GM20431 (cell line): ENCODE measurements at regions not wholly inside any gene's neighbourhood (a gene's known extent, or its start where the extent isn't known, plus 50 kb on each side); places are given as distances from the start of the nearest gene placed in this dataset.

Experiments used
- in situ Hi-C: fragments of 300-500 bp; cut with MseI, MboI; formaldehyde crosslinking; loops from one replicate; pipeline ENCODE4 v1.15.0; 2020; ENCODE audit warnings: low sequenced_read_pairs; ENCODE audit not compliant: unreplicated experiment

DNA sequence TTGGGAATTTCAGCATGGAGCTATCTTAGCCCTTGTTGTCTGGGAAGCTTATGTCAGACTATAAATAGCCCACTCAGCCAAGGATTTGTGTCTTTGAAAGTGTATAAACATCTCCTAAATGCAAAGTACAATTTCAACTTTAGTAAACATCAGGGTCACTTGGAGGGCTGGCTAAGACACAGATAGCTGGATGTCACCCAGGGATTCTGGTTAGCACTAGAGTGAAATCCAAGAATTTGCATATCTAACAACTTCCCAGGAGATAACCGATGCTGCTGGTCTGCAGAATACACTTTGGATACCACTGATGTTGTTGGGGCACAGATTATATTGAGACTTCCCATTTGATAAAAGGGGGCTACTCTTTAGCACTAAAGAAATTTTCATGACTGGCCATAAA lies 130.9 kb downstream of the PAX1 start:
- in situ Hi-C loops, result no loop called here

DNA sequence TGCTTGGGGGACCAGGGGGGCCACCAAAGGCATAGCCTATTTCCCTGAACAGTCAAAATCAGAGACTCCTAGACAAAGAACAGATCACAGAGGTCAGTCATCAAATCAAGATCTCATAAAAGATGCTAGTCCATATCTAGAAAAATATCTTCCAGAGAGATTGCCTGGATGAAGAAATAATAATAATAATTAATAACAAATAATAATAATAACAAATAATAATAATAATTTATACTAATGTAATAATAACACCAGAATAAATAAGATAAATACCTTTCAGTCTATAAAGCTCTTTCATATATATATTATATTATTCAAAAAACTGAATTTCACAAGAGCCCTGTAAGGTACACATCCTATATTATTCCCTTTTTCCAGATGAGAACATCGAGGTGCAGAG lies 129.6 kb downstream of the PAX1 start:
- in situ Hi-C loops, result no loop called here

DNA sequence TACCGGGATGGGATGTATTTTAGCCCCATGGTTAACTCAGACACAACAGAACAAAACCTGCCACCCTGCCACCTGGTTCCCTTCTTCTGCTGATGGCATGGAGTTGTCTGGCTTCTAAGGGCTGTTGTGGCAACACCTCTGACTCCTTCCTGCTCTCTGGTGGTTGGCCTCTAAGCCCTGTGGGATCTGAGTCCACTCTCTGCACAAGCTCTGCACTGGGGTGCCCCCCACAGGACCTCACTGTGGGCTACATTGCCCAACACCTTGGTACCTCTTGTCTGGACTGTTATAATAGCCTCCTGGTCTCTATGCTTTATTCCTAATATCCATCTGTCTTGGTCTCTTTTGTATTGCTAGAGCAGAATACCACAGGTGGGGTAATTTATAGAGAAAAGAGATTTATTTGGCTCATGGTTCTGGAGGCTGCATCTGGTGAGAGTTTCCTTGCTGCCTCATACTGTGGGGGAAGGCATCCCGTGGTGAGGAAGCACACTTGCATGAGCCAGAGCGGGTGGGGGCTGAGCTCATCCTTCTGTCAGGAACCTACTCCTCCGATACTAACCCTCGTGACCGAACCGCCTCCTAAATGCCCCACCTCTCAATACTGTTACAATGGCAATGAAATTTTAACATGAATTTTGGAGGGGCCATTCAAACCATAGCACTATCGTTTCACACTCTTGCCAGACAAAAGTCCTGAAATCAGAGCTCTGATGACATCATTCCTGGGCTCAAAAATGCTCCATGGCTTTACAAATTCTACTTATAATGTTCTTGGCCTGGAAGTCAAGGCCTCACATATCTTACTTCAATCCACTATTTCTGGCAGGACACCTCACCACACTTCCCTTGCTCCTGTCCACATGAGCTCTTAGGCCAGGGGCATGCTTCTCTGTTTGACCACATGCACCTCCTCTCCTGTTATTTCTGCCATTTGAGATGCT lies 127.2 kb downstream of the PAX1 start:
- in situ Hi-C loops, result no loop called here

DNA sequence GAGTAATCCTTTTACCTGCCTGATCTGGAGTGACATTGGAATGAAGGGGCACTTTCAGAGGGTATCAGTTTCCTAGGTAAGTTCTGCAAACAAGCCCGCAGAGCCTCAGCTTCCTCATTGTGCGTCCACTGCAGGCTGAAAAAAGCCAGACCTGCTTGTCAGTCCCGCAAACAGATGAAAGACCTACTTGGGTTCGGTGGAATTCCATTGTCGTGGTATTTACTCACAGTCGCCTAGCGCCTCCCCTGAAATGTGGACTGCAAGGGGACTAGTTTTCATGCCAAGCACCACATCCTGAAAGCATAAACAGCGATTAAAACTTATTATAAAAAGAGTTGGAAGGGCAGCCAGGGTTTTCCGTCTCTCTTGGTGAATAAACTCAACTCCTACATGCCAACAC lies 121.5 kb downstream of the PAX1 start:
- in situ Hi-C loops, result no loop called here

DNA sequence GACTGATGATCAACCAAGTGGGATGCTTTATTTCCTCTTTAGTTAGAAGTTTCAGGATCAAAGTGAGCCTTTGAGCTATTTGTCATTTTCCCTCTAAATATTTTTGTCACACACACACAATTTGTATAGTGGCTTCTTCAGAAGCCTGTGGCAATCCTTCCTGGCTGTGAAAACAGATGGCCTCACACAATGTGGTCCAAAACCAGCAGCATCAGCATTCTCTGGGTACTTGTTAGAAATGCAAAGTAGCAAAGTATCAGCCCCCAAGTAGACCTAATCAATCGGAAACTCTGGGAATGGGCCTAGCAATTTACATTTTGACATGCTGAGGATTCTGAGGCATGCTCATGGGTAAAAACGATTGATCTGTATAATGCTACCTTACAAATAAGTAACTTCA lies 115.9 kb downstream of the PAX1 start:
- in situ Hi-C loops, result no loop called here

DNA sequence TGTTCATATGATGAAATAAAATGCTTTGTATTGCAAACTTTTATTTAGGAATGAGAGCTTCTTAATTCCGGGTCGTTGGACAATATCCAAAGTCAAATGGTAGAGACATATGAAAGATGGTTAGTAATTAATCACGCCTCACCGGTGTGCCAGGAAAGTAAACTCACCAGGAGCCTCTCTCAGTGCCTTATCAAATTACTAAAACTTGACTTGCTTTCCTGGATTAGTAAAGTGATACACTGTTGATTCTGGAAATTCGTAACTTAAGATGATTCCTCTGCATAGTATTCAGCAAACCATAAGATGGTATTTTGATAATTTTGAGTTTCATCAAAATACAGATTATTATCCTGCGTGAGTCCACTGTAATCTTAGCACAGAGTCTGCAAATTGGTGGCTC lies 115.2 kb downstream of the PAX1 start:
- in situ Hi-C loops, result no loop called here

DNA sequence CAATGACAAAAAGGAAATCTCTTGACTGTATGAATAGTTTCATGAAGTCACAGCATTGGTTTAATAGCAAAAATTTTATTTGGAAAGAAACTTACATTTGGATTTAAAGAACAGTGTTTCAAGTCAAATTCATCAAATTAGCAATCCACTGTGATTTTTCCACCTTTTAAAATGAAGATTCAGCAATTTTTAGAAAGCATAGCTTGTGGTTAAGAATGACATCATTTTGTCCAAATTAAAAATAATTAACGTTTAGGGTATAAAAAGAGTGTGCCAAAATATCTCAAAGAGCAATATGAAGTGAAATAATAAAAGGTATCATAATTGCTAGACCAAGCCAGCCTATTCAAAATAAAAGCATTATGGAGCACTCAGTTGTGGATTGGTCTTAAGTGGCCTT lies 114.6 kb downstream of the PAX1 start:
- in situ Hi-C loops, result no loop called here

DNA sequence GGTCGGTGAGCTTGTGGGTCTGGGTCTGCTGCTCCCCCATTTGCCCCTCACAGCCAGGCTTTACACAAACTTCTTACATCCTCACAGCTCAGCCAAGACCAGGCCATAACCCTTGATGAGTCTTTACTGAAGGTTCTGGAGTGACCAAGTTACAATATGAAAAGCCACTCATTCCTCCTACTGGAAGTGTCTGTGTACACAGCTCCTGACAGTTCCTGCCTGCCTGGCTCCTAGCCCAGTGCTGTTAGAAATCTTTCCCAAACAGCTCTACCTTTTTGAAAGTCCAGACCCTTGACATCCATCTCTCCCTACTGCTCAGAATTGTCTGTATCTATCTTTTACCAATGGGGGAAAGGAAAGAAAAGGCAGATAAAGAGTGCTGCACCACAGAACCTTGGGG lies 106.9 kb downstream of the PAX1 start:
- in situ Hi-C loops, result no loop called here

DNA sequence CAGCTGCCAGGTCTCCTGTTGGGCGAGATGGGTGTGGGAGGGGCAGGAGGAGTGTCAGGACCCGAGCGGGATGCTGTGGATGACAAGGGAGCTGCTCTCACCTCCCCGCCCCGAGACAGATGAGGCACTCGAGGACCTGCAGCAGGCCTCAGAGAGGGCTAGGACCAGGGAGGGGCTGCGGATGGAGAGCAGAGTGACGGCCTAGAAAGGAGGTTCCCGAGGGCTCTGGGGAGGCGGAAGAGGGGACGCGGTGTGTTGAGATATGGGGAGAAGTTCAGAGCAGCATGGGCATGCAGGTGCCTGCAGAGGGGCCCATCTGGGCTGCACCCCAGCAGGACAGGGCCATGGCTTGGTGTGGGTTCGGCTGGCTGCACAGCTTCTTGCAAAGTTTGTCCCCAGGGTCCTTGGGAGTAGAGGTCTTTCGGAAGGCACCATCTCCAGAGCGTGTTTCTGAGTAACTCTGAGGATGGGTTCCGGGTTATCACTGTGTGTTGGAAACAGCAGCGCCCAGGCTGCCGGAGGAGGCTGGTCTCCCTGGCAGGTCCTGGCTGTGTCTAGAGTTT lies 104.6 kb downstream of the PAX1 start:
- in situ Hi-C loops, result no loop called here

DNA sequence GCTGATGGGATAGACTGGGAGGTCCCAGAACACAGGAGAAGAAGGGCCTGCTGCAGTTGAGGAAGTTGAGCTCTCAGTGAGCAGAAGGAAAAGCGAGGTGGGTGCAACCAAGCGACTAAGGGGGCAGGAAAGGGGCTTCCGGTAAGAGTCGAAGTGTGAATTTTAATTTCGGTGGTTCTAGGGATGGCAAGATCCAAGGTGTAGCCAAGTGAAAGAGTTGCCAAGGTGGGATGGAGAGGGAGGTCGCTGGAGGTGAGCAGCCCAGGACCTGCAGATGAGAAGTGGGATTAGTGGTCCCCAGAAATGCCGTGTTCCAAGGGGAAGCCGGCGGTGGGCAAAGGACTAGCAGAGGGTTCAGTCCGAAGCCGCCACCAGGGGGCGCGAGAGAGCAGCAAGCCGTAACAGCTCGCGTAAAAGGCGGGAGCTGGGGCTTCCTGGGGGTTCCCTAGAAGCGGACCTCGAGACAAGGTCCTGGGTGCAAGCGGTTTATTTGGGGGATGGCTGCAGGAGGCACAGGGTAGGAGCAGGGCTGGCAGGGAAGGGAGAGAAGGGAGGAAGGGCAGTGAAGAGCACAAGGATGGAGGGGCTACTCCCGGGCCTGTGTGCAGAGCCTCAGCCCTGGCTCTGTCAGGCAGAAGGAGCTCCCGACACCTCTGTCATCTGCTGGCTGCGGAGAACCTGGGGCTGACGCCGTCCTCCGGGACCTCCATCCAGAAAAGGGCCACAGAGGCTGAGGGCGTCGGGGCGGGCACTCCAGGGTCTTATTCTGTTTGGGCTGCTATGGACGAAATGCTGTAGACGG lies 103.6 kb downstream of the PAX1 start:
- in situ Hi-C loops, result no loop called here

DNA sequence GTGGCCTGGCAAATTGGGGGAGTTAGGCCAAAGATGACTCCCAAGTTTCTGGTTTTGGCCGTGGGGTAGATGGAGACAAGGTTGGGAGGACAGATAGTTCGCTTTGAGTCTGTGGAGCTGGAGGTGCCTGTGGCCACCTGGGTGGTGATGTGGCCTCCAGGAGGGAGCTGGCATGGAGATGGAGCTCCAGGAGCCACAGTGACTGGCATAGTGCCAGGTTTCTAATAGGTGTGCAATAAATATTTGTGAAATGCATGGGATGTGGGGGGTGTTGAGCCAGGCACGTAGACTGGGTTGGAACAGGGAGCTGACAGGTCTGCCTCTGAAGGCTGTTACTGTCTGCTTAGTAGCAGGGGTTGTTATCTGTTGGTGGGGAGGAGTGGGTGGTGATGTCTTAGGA lies 102.7 kb downstream of the PAX1 start:
- in situ Hi-C loops, result no loop called here

DNA sequence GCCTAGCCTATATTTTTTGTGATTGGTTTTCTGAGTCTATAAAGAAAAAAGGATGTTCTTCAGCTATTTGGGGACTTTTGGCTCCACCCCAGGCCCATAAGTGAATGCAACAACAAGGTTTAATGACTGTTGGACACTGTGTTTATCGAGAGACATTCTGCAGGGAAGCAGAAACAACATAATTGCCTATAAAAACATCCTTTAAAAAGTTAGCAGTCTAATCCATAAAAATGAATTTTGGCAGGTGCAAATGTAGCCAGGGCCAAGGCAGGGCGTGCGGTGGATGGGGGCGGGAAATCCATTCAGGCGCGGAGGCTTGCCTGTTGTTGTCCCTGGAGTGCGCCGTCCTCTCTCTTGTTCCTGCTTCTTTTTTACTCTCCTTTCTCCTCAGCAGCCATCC lies 99.3 kb downstream of the PAX1 start:
- in situ Hi-C loops, result no loop called here

DNA sequence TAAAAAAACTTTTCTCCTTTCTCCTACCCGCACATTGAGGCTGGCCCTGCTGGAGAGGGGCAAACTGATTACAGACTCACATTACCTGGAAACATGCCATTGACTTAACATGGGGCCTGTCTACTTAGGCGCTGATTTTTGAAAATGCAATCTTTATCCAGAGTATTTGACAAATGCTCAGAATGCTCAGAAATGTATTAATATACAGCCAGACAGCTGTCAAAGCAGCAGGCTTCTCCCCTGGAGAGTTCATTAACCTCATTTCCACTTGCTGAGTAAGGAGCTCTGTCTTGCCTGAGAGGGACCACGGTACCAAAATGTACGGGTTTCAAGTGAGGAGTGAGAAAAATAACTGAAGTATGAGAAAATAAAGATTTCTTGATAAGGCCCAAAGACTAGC lies 95.7 kb downstream of the PAX1 start:
- in situ Hi-C loops, result no loop called here

DNA sequence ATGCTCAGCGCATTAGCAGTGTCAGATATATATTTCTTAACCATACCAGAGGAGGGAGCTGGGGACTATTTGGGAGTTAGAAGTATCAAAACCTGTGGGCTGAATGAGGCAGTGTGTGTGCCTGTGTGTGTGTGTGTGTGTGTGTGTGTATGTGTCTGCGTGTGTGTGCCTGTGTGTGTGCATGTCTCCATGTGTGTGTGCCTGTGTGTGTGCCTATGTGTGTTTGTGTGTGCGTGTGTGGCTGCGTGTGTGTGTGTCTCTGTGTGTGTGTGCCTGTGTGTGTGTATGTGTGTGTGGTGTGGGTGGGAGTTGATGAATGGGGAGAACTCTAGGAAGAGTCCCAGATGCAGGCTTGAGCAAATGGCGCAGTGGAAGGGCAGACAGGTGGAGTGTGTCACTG lies 92.9 kb downstream of the PAX1 start:
- in situ Hi-C loops, result no loop called here

DNA sequence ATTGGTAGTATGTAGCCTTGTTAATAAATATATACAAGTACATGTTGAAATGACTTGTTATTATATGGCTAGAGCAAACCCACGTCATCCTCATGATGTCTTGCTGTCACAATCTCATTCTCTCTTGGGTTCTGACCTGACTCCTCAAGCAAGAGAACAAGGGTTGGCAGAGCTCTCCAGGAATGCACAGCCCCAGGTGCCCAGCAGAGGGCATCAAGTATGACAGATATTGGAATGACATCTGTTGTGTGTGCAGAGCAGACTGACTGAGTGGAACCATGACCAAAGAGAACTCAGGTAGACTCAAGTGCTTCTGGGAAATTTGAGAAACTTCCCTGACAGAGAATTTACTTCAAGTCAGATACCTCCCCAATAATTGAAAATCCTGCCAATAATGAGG lies 90.6 kb downstream of the PAX1 start:
- in situ Hi-C loops, result no loop called here

DNA sequence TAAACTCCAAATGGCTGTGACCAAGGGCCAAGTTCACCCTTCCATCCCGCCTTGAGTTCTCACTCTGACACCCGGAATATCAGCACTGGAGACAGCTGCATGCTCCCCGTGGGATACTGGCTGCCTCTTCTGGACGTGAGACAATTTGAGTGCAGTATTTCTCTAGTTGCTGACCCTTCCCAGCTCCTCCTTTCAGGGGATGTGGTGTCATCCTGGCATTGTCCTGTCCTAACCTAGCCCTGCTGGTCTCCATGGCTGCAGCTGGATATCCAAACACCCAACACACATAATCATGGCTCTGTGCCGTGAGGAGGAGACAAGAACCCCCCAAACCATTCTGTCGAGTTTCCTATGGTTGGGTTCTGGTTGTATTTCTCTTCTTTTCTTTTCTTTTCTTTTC lies 82.6 kb downstream of the PAX1 start:
- in situ Hi-C loops, result no loop called here

DNA sequence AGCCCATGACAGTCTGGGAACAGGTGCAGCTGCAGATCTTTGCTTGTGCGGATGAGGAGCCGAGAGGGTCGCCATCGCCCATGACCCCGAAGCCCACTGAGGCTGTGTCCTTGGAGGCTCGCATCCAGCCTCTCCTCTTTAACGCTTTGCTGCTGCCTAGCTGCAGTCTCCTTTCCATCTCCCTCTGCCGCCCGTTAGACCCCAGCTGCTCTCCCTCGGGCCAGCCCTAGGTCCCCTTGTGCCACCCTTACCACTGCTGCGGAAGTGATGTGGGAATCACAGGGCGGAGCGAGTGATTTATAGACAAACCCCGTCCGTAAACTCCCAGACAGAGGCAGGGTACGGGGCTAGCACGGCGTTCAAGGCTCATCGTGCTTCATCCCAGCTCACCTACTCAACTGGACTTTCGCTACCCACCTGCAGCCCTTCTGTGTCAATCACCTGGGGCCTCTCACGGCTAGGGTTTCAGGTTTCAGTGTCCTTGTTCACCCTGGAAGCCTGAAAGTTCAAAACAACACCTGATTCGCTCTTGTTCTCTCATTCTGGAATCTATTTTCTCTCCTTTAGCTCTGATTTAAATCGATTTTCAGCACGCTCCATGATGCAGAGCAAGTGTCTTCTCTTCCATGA lies 76.1 kb downstream of the PAX1 start:
- in situ Hi-C loops, result no loop called here

DNA sequence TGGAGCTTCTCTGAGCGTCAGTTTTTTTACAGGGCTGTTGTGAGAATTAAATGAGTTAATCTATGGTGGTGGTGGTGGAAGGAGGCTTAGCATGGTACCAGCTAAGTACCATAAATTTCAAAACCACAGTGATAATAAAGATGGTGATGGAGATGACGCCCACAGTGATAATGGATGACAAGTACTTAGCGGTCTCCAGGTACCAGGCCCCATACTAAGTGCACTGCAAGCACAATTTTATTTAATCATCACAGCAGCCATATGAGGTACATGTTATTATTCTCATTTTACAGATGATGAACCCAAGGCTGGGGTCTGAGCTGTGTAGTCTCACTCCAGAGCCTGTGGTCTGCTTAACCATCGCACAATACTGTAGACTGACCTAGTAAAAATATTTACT lies 75.1 kb downstream of the PAX1 start:
- in situ Hi-C loops, result no loop called here
